Stimulated activated CD8-positive, alpha-beta memory T cell treated with anti-CD3 and anti-CD28 coated beads, Interleukin-7, amount 100 ng/mL, for 4 hours (primary cell): ENCODE measurements at regions not wholly inside any gene's neighbourhood (a gene's known extent, or its start where the extent isn't known, plus 50 kb on each side); places are given as distances from the start of the nearest gene placed in this dataset.
"Not testable (repeated sequence)": the region's sequence is repeated elsewhere in the genome, so short reads cannot be mapped to it uniquely, and the experiment has no call there.

ENCODE experiments used
- DNase-seq, 2 donors: peaks; one replicate each; pipeline ENCODE4 v3.0.0-alpha.2; 2020; ENCODE audit warnings: low read depth in 2 of 2

DNA sequence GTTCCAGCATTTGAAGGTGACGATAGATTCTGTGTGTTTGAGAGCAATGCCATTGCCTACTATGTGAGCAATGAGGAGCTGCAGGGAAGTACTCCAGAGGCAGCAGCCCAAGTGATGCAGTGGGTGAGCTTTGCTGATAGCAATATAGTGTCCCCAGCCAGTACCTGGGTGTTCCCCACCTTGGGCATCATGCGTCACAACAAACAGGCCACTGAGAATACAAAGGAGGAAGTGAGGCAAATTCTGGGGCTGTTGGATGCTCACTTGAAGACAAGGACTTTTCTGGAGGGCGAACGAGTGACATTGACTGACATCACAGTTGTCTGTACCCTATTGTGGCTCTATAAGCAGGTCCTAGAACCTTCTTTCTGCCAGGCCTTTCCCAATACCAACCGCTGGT, 142.0 kb downstream of the PLS3 start:
- DNase-seq, result no peak

DNA sequence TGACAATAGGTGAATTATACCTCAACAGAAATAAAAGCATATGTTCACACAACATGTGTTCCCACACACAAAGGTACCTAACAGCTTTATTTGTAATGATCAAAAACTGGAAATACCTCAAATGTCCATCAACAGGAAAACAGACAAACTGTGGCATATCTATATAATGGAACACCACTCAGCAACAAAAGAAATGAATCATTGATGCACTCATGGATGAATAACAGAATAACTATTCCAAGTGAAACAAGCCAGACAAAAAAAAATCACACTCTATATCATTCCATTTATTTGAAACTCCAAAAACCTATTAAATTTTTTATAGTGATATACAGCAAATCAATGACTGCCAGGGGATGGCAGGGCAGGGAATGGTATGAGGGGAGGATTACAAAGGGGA, 148.1 kb downstream of the PLS3 start:
- DNase-seq, result no peak

- no peak for DNase-seq
Measured at GRCh38 chrX:115712484-115712883, 151.5 kb downstream of the PLS3 start.

GRCh38 chrX:115713460-115713859, 152.5 kb downstream of the PLS3 start:
- DNase-seq, result no peak

GRCh38 chrX:115719171-115719570, 158.2 kb downstream of the PLS3 start:
- DNase-seq, result no peak

DNA sequence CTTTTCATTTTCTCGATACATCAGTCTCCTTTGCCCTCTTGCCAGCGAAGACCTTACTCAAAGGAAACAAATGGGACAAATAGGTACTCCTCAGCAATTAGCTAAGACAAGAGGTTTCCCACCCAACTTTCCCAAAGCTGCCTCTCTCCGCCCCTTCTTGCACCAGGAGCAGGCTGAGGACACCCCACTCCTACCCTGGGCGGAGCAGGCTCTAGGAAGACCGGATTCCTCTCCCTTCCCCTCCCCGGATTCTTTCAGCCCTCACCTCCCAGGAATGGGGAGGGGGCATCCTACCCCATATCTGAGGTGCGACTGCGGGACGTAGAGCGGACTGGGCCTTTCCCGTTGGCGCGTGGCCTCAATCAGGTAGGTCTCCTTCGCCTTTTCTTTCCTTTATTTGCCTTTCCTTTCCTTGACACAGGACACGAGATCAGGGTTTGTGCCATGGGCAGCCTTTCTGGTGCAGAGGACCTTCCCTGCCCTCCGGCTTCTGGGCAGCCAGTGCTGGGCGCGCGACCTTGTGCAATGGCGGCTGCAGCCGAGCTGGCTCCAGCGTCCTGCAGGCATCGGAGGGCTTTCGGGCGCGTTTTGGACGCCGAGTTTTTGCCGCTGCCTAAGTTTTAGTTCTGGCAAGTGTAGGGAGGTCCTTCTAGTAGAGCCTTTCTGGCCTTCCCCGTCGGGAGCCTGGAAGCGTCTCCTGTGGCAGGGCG, 161.9 kb downstream of the PLS3 start:
- not testable (repeated sequence) for DNase-seq

GRCh38 chrX:115725370-115725769, 164.4 kb downstream of the PLS3 start:
- DNase-seq, result not testable (repeated sequence)

DNA sequence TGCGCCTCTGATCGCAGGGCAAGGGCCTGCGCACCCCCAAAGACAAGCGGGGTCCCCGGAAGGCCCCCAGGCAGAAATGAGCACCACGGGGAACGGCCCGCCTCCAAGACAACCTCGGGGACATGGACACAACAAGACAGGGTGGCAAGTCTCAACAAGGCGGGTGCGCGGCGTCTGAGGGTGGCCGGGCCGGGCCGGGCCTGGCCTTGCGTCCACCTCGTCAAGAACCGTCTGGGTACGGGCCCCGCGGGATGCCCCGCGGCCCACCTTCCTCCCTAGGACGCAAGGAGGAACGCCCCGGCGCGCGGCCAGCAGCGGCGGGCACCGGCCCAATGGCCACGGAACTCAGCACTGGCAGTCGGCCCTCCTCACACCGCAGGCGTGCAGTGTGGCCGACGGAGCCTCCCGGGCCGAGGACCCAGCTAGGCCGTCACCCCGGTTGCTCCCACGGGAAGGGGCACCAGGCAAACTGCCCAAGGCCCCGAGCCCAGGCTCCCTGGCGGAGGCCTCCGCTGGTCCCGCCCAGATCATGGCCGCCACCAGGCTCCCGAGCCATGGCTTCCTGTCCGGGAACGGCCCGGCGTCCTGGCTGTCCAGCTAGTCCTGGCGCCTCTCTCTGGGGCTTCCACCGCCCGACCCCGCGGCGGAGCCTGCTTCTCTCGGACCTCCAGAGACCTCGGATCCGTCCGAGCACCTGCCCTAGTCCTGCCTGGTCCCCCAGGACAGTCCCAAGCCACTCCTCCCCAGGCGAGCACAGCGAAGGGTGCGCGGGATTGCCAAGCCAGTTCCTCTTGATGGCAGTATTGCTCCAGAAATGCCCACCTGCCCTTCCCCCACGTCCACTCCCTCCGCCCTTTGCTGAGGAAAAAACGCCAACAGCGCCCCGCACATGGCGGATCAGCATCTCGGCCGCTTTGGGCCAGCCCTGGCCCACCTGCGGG, 167.1 kb downstream of the PLS3 start:
- peak in 1 of 2 donors; percentile 17 for DNase-seq

GRCh38 chrX:115732530-115732929, 171.6 kb downstream of the PLS3 start:
- not testable (repeated sequence) for DNase-seq

- not testable (repeated sequence) for DNase-seq
Measured at GRCh38 chrX:115735269-115735668, 174.3 kb downstream of the PLS3 start.
